Right lobe of liver (tissue), 6 donors: ENCODE measurements at regions not wholly inside any gene's neighbourhood (a gene's known extent, or its start where the extent isn't known, plus 50 kb on each side); places are given as distances from the start of the nearest gene placed in this dataset.

Experiments used
- ATAC-seq, 4 donors: fragments of 200-7000 bp; cut with Tn5 transposase; one replicate each; pipeline ENCODE4 v1.9.1; 2020; ENCODE audit warnings: mild to moderate bottlenecking in 4 of 4, moderate library complexity in 4 of 4
- DNase-seq, 3 donors: peaks; one replicate each; pipeline ENCODE4 v3.0.0-alpha.2; 2020
- H3K27ac ChIP-seq, 3 donors: fragments of 200-600 bp; one replicate each; pipeline ENCODE4 v1.8.0; 2022
- H3K27me3 ChIP-seq, 2 donors: fragments of 200-600 bp; one replicate each; pipeline ENCODE4 v1.8.0; 2022
- H3K36me3 ChIP-seq, 4 donors: fragments of 200-600 bp; sonication (generic) in 1 of 4; one replicate each; pipeline versions ENCODE4 v1.5.1 to v1.8.0; 2017 to 2022; ENCODE audit warnings: control low read depth in 1 of 4
- H3K4me1 ChIP-seq, 4 donors: fragments of 200-600 bp; sonication (generic) in 1 of 4; one replicate each; pipeline versions ENCODE4 v1.5.1 to v1.8.0; 2017 to 2022; ENCODE audit warnings: control low read depth in 1 of 4
- H3K4me3 ChIP-seq, 3 donors: fragments of 200-600 bp; one replicate each; pipeline ENCODE4 v1.8.0; 2022
- H3K9me3 ChIP-seq, 4 donors: fragments of 200-600 bp; sonication (generic) in 1 of 4; one replicate each; pipeline versions ENCODE4 v1.5.1 to v1.8.0; 2017 to 2022; ENCODE audit warnings: control low read depth in 1 of 4
- POLR2A ChIP-seq: fragments of 450-650 bp; IDR thresholded peaks from one replicate; pipeline ENCODE4 v1.6.1; 2017; ENCODE audit warnings: antibody characterized with exemption, mild to moderate bottlenecking
- WGBS: methylation state at CpG from one replicate; pipeline ENCODE4 v1.1.6; 2018; ENCODE audit warnings: low coverage, low lambda C conversion rate; ENCODE audit not compliant: insufficient coverage; ENCODE audit errors: missing lambda C conversion rate; 5-methylcytosine and 5-hydroxymethylcytosine counted together
- intact Hi-C, 2 donors: fragments of 100-400 bp; cut with DNase I; formaldehyde crosslinking; loops; one replicate each; pipeline versions ENCODE4 v1.11.2 to v1.14.1; 2022
- TF ChIP-seq, protein P1 (sequence below), 4 donors: fragments of 200-600 bp in 3 of 4; fragments of 450-650 bp in 1 of 4; IDR thresholded peaks; one replicate each; pipeline versions ENCODE4 v1.5.1 to v1.8.0; 2016 to 2022; ENCODE audit warnings: antibody characterized with exemption in 4 of 4, mild to moderate bottlenecking in 2 of 4
- donor health status: DM: no; HTN: yes; CAD: no.
- donor health status: DM: no; HTN: no; CAD: no.
- donor health status: DM: no; HTN: no; CAD: no.
- donor health status: DM: no; HTN: yes; CAD: no.
- donor health status: DM: no; HTN: yes; CAD: no.

DNA sequence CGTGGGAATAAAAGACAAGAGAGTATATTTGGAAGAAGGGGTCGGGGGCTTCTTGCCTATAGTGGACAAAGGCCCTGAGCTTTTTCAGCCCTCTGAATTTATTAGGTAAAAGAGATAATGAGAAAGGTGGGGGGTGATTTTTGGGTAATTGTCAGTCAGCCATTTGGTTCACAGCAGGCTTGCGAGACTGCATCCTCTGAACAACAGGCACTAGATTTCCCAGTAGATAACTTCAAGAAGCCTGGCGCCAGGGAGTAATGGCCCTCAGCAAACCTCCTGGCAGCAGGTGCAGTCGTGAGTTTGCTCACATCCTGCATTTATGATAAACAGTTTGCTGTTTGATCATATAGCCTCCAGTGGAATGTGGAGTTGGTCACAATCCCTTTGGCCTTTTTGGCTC lies 609.0 kb downstream of the DHX35 start:
- ATAC-seq (no peak), DNase-seq (no peak)
- intact Hi-C loops, result no loop called here
- H3K4me3 ChIP-seq, result no peak overlapping the region
- H3K27ac ChIP-seq, result no peak overlapping the region
- TF ChIP-seq POLR2A, result no peak
- TF ChIP-seq, protein P1, sequence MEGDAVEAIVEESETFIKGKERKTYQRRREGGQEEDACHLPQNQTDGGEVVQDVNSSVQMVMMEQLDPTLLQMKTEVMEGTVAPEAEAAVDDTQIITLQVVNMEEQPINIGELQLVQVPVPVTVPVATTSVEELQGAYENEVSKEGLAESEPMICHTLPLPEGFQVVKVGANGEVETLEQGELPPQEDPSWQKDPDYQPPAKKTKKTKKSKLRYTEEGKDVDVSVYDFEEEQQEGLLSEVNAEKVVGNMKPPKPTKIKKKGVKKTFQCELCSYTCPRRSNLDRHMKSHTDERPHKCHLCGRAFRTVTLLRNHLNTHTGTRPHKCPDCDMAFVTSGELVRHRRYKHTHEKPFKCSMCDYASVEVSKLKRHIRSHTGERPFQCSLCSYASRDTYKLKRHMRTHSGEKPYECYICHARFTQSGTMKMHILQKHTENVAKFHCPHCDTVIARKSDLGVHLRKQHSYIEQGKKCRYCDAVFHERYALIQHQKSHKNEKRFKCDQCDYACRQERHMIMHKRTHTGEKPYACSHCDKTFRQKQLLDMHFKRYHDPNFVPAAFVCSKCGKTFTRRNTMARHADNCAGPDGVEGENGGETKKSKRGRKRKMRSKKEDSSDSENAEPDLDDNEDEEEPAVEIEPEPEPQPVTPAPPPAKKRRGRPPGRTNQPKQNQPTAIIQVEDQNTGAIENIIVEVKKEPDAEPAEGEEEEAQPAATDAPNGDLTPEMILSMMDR (IDR thresholded peaks at IDR 0.05), result no peak
- H3K27me3 ChIP-seq, result no peaks in the 10 kb centered on the region
- 56% methylated on average over 3 of the region's 5 CpGs for WGBS
- H3K4me1 ChIP-seq, result no peaks in the 10 kb centered on the region
- no peaks in the 10 kb centered on the region for H3K36me3 ChIP-seq
- no peaks in the 10 kb centered on the region for H3K9me3 ChIP-seq

DNA sequence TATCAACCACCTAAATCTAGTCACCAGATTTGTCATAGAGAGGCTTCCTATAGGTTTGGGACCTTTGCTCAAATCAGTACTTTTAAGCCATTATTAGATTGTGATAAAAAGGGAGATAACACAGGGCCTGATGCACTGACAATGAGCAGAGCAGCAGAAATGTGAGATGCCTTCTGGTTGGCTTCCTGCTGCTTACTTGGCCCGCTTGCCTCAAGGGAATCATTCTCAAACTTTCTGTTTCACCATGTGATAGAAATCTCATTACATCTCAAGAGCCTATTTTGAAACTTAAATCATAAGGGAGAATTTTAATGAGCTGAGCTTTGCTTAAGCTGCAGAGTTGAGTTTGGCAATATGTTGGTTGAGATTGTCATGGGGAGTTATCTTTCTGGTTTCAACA lies 606.0 kb downstream of the DHX35 start:
- no peaks in the 10 kb centered on the region for H3K36me3 ChIP-seq
- H3K4me3 ChIP-seq, result no peak overlapping the region
- DNase-seq (no peak), ATAC-seq (no peak)
- H3K27me3 ChIP-seq, result no peaks in the 10 kb centered on the region
- TF ChIP-seq POLR2A, result no peak
- TF ChIP-seq, protein P1 (IDR thresholded peaks at IDR 0.05), result no peak
- intact Hi-C loops, result no loop called here
- no peaks in the 10 kb centered on the region for H3K4me1 ChIP-seq
- WGBS, result 50% methylated on average over 1 of the region's 1 CpG
- no peaks in the 10 kb centered on the region for H3K9me3 ChIP-seq
- H3K27ac ChIP-seq, result no peak overlapping the region

DNA sequence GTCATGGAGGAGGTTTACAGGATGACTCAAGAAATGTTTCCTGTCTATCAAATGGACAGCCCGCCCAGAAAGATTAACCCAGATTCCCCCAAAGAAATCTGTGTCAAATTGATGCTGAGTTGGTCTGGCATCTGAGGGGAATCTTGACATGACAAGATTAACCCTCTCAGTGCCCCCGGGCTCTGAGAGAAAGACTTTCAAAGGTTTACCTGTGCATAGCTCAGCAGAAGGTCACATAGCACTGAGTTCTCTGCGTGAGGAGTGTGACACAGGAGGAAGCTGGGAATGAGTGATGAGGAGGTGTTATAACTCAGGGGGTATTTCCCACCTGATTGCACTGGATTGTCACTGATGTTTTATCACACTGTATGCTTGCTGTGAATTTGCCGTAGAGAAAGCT lies 601.2 kb downstream of the DHX35 start:
- H3K27me3 ChIP-seq, result no peaks in the 10 kb centered on the region
- no peaks in the 10 kb centered on the region for H3K9me3 ChIP-seq
- DNase-seq (no peak), ATAC-seq (no peak)
- WGBS, result 44% methylated on average over 2 of the region's 4 CpGs
- no peaks in the 10 kb centered on the region for H3K4me1 ChIP-seq
- H3K36me3 ChIP-seq, result no peaks in the 10 kb centered on the region
- H3K27ac ChIP-seq, result no peak overlapping the region
- intact Hi-C loops, result no loop called here
- H3K4me3 ChIP-seq, result no peak overlapping the region
- no peak for TF ChIP-seq POLR2A
- TF ChIP-seq, protein P1 (IDR thresholded peaks at IDR 0.05), result no peak

DNA sequence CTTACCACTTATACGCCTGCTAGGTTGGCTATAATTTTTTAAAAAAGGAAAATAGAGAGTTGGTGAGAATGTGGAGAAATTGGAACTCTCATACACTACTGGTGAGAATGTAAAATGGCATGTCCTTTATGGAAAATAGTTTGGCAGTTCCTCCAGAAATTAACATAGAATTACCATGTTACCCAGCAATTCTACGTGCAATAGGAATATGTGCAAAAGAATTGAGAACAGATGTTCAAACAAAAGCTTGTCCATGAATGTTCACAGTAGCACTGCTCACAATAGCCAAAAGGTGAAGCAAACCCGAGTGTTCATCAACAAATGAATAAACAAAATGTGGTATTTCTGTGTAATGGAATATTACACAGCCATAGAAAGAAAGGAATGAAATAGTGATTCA lies 592.2 kb downstream of the DHX35 start:
- no peak for DNase-seq
- 64% methylated on average over 3 of the region's 3 CpGs for WGBS
- no peaks in the 10 kb centered on the region for H3K36me3 ChIP-seq

More for the DNA sequence above, 592.2 kb downstream of the DHX35 start:
- Histone ChIP-seq H3K27ac (no peak overlapping the region), H3K27me3 (no peaks in the 10 kb centered on the region), H3K9me3 (no peaks in the 10 kb centered on the region), H3K4me3 (no peak overlapping the region), H3K4me1 (no peaks in the 10 kb centered on the region)
- TF ChIP-seq, protein P1 (IDR thresholded peaks at IDR 0.05), result no peak
- no peak for TF ChIP-seq POLR2A
- intact Hi-C loops, result no loop called here
- no peak for ATAC-seq
